ENCODE measurements at regions not wholly inside any gene's neighbourhood (a gene's known extent, or its start where the extent isn't known, plus 50 kb on each side); places are given as distances from the start of the nearest gene placed in this dataset.

GRCh38 chr19:28519952-28520861 is 692.7 kb downstream of the UQCRFS1 start:
- no peak for DNase-seq

GRCh38 chr19:28519218-28519779 is 693.7 kb downstream of the UQCRFS1 start:
- DNase-seq, result no peak

GRCh38 chr19:28516415-28516872 is 696.5 kb downstream of the UQCRFS1 start:
- no peak for DNase-seq

GRCh38 chr19:28514166-28514565 is 698.8 kb downstream of the UQCRFS1 start:
- DNase-seq, result no peak

GRCh38 chr19:28511655-28512054 is 701.3 kb downstream of the UQCRFS1 start:
- no peak for DNase-seq

GRCh38 chr19:28509079-28509895 is 703.7 kb downstream of the UQCRFS1 start:
- no peak for DNase-seq

- DNase-seq, result no peak
These were observed 704.3 kb downstream of the UQCRFS1 start for GRCh38 chr19:28508666-28509065.

- DNase-seq, result no peak
These were observed 707.0 kb downstream of the UQCRFS1 start for GRCh38 chr19:28505933-28506332.

- DNase-seq, result no peak
These were observed 707.8 kb downstream of the UQCRFS1 start for GRCh38 chr19:28505134-28505533.

- no peak for DNase-seq
These were observed 708.2 kb downstream of the UQCRFS1 start for GRCh38 chr19:28504727-28505126.

GRCh38 chr19:28504139-28504538 is 708.8 kb downstream of the UQCRFS1 start:
- no peak for DNase-seq

- no peak for DNase-seq
These were observed 709.8 kb downstream of the UQCRFS1 start for GRCh38 chr19:28502879-28503734.

- DNase-seq, result no peak
These were observed 711.0 kb downstream of the UQCRFS1 start for GRCh38 chr19:28501976-28502375.

GRCh38 chr19:28500982-28501630 is 711.8 kb downstream of the UQCRFS1 start:
- no peak for DNase-seq

- no peak for DNase-seq
These were observed 712.7 kb downstream of the UQCRFS1 start for GRCh38 chr19:28500296-28500695.

- no peak for DNase-seq
These were observed 714.5 kb downstream of the UQCRFS1 start for GRCh38 chr19:28498404-28498976.

- DNase-seq, result no peak
These were observed 715.1 kb downstream of the UQCRFS1 start for GRCh38 chr19:28497887-28498286.

- no peak for DNase-seq
These were observed 715.8 kb downstream of the UQCRFS1 start for GRCh38 chr19:28497137-28497536.

GRCh38 chr19:28495046-28495445 is 717.9 kb downstream of the UQCRFS1 start:
- DNase-seq, result no peak

- DNase-seq, result no peak
These were observed 718.5 kb downstream of the UQCRFS1 start for GRCh38 chr19:28494461-28494860.

GRCh38 chr19:28493884-28494283 is 719.1 kb downstream of the UQCRFS1 start:
- no peak for DNase-seq

GRCh38 chr19:28492621-28493020 is 720.3 kb downstream of the UQCRFS1 start:
- DNase-seq, result no peak

Measured in DMS 273 treated with DMSO at 0.1 percent for 48 hours (cell line).